Naive thymus-derived CD4-positive, alpha-beta T cell (primary cell): ENCODE measurements at regions not wholly inside any gene's neighbourhood (a gene's known extent, or its start where the extent isn't known, plus 50 kb on each side); places are given as distances from the start of the nearest gene placed in this dataset.

Source experiments
- ATAC-seq: fragments of 150-1000 bp; cut with Tn5 transposase; 2 replicates; pipeline ENCODE4 v1.10.0; 2021; ENCODE audit warnings: mild to moderate bottlenecking, moderate library complexity
- CTCF ChIA-PET: fragments of 350-600 bp; sonication (Branson Sonifier 250); formaldehyde crosslinking; loops from one replicate; lab custom pipeline; 2021; ENCODE audit warnings: antibody characterized with exemption; lab: Charles Lee
- POLR2A ChIA-PET: fragments of 350-600 bp; sonication (Branson Sonifier 250); formaldehyde crosslinking; loops from one replicate; lab custom pipeline; 2021; ENCODE audit warnings: antibody characterized with exemption, inconsistent platforms; lab: Charles Lee
- DNase-seq, 9 donors: peaks; one replicate each; pipeline versions ENCODE4 v3.0.0 to v3.0.0-alpha.2; 2020 to 2022; ENCODE audit warnings: mixed read lengths in 1 of 9
- H3K27ac ChIP-seq: one replicate; pipeline ENCODE4 v1.7.0; 2013; ENCODE audit warnings: mild to moderate bottlenecking, low read depth, low read length, moderate library complexity
- H3K27me3 ChIP-seq, 2 donors: one replicate each; pipeline ENCODE4 v1.7.0; 2013; ENCODE audit warnings: low read length in 2 of 2, mild to moderate bottlenecking in 2 of 2, moderate library complexity in 2 of 2; ENCODE audit not compliant: control insufficient read depth in 2 of 2, insufficient read depth in 2 of 2
- H3K36me3 ChIP-seq, 3 experiments: 1 replicate in 2 of 3; 2 replicates in 1 of 3; pipeline ENCODE4 v1.7.0; 2013; ENCODE audit warnings: low read length in 3 of 3, mild to moderate bottlenecking in 3 of 3, moderate library complexity in 1 of 3; ENCODE audit not compliant: insufficient read depth in 3 of 3, control insufficient read depth in 2 of 3
- H3K4me1 ChIP-seq, 2 donors: one replicate each; pipeline ENCODE4 v1.7.0; 2013; ENCODE audit warnings: low read length in 2 of 2, mild to moderate bottlenecking in 2 of 2, moderate library complexity in 1 of 2; ENCODE audit not compliant: control insufficient read depth in 2 of 2, insufficient read depth in 2 of 2
- H3K4me3 ChIP-seq: 2 replicates; pipeline ENCODE4 v1.7.0; 2013; ENCODE audit warnings: mild to moderate bottlenecking, low read length
- H3K9me3 ChIP-seq, 3 experiments: 1 replicate in 2 of 3; 2 replicates in 1 of 3; pipeline ENCODE4 v1.7.0; 2013; ENCODE audit warnings: low read length in 3 of 3; ENCODE audit not compliant: control insufficient read depth in 2 of 3
- H3K27ac Mint-ChIP-seq, 9 donors: one replicate each; pipeline ENCODE4 v1.8.0; 2020 to 2022; ENCODE audit warnings: mixed read lengths in 9 of 9, mild to moderate bottlenecking in 8 of 9, moderate library complexity in 5 of 9, inconsistent platforms in 2 of 9
- H3K27me3 Mint-ChIP-seq, 5 donors: one replicate each; pipeline ENCODE4 v1.8.0; 2021 to 2022; ENCODE audit warnings: mixed read lengths in 5 of 5, mild to moderate bottlenecking in 1 of 5
- H3K36me3 Mint-ChIP-seq, 5 donors: one replicate each; pipeline ENCODE4 v1.8.0; 2020 to 2022; ENCODE audit warnings: mixed read lengths in 5 of 5, mild to moderate bottlenecking in 3 of 5, inconsistent platforms in 1 of 5
- H3K4me1 Mint-ChIP-seq, 7 donors: one replicate each; pipeline ENCODE4 v1.8.0; 2020 to 2022; ENCODE audit warnings: mixed read lengths in 7 of 7, mild to moderate bottlenecking in 3 of 7, inconsistent platforms in 1 of 7
- H3K4me3 Mint-ChIP-seq, 10 donors: one replicate each; pipeline ENCODE4 v1.8.0; 2020 to 2022; ENCODE audit warnings: mild to moderate bottlenecking in 10 of 10, mixed read lengths in 10 of 10, moderate library complexity in 6 of 10, inconsistent platforms in 2 of 10
- H3K9me3 Mint-ChIP-seq, 11 donors: one replicate each; pipeline ENCODE4 v1.8.0; 2020 to 2022; ENCODE audit warnings: mixed read lengths in 11 of 11, mild to moderate bottlenecking in 4 of 11, inconsistent platforms in 1 of 11, moderate library complexity in 1 of 11
- intact Hi-C, 2 donors: fragments of 100-400 bp; cut with micrococcal nuclease; formaldehyde crosslinking; loops; one replicate each; pipeline ENCODE4 v1.15.1; 2023

- ChIA-PET CTCF (no interaction called here), POLR2A (no interaction called here)
- intact Hi-C loops, result no loop called here
- Histone ChIP-seq H3K36me3 (no peaks in the 10 kb centered on the region), H3K27ac (no peak overlapping the region), H3K4me3 (no peak overlapping the region), H3K4me1 (no peaks in the 10 kb centered on the region), H3K27me3 (no peaks in the 10 kb centered on the region), H3K9me3 (no peaks in the 10 kb centered on the region)
- no peaks in the 10 kb centered on the region for H3K4me1 Mint-ChIP-seq
- H3K27me3 Mint-ChIP-seq, result peaks cover 0 to 12% (median 0%) of the 10 kb centered on the region in 5 donors
- H3K9me3 Mint-ChIP-seq, result peaks cover 0 to 16% (median 1%) of the 10 kb centered on the region in 11 donors
- H3K4me3 Mint-ChIP-seq, result no peak overlapping the region
- H3K36me3 Mint-ChIP-seq, result peaks cover 0 to 4% (median 0%) of the 10 kb centered on the region in 5 donors
- ATAC-seq (no peak), DNase-seq (no peak)
- H3K27ac Mint-ChIP-seq, result no peak overlapping the region
These were observed 164.5 kb downstream of the WNT5A start for GRCh38 chr3:55322638-55323037.

DNA sequence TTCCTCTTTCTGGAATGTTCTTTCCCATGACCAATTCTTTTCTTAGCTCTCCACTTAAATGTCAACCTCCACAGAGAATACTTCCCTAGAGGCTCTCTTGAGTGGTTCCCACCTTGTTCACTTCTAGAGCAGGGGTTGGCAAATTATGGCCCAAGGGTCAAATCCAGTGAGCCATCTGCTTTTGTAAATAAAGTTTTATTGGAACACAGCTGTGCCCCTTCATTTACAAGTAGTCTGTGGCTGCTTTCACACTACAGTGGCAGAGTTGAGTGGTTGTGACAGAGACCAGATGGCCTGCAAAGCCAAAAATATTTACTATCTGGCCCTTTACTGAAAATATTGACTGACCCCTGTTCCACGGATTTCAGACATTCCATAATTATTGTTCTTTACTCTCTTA, 166.2 kb downstream of the WNT5A start:
- peaks cover 0 to 4% (median 0%) of the 10 kb centered on the region in 5 donors for H3K36me3 Mint-ChIP-seq

GRCh38 chr3:55315396-55315795, 171.7 kb downstream of the WNT5A start:
- Mint-ChIP-seq H3K9me3 (peaks cover 0 to 15% (median 3%) of the 10 kb centered on the region in 11 donors), H3K4me1 (no peaks in the 10 kb centered on the region), H3K36me3 (peaks cover 0 to 4% (median 0%) of the 10 kb centered on the region in 5 donors), H3K27ac (no peak overlapping the region), H3K4me3 (no peak overlapping the region), H3K27me3 (peaks cover 0 to 18% (median 0%) of the 10 kb centered on the region in 5 donors)
- Histone ChIP-seq H3K27ac (no peak overlapping the region), H3K4me1 (no peaks in the 10 kb centered on the region), H3K4me3 (no peak overlapping the region), H3K9me3 (no peaks in the 10 kb centered on the region), H3K27me3 (no peaks in the 10 kb centered on the region), H3K36me3 (no peaks in the 10 kb centered on the region)
- ATAC-seq, result no peak
- DNase-seq, result no peak
- ChIA-PET POLR2A (no interaction called here), CTCF (no interaction called here)
- intact Hi-C loops, result no loop called here

More for the DNA sequence above, 166.2 kb downstream of the WNT5A start:
- no peak overlapping the region for H3K4me3 Mint-ChIP-seq
- no peaks in the 10 kb centered on the region for H3K4me1 Mint-ChIP-seq
- Histone ChIP-seq H3K36me3 (no peaks in the 10 kb centered on the region), H3K4me3 (no peak overlapping the region), H3K9me3 (no peaks in the 10 kb centered on the region), H3K27me3 (no peaks in the 10 kb centered on the region), H3K4me1 (no peaks in the 10 kb centered on the region), H3K27ac (no peak overlapping the region)
- ATAC-seq, result no peak
- H3K9me3 Mint-ChIP-seq, result peaks cover 0 to 16% (median 1%) of the 10 kb centered on the region in 11 donors
- peaks cover 0 to 12% (median 0%) of the 10 kb centered on the region in 5 donors for H3K27me3 Mint-ChIP-seq
- intact Hi-C loops, result no loop called here
- CTCF ChIA-PET, result no interaction called here
- no peak for DNase-seq
- H3K27ac Mint-ChIP-seq, result no peak overlapping the region
- POLR2A ChIA-PET, result no interaction called here

DNA sequence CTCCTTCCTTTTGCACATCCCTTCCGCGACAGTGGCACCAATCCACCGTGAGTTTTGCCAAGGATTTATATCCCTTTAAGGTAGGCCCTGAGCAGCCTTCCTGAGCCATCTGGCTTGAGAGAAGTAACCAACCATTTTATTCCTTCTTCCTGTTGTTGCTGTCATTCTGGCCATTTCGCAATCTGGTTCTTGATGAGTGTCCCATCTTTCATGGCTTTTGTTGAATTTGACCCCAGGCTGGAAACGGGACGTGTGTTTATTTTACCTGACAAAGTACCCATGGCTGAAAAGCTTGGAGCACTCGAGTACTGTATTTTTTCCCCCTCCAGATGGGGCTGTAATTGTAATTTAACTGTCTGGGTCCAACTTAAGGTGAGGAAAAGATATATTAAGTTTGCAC, 173.4 kb downstream of the WNT5A start:
- ATAC-seq (no peak), DNase-seq (no peak)
- Mint-ChIP-seq H3K27ac (no peak overlapping the region), H3K4me1 (no peaks in the 10 kb centered on the region), H3K36me3 (no peaks in the 10 kb centered on the region), H3K4me3 (no peak overlapping the region), H3K27me3 (peaks cover 0 to 7% (median 0%) of the 10 kb centered on the region in 5 donors), H3K9me3 (peaks cover 0 to 13% (median 0%) of the 10 kb centered on the region in 11 donors)
- H3K4me3 ChIP-seq, result no peak overlapping the region
- H3K4me1 ChIP-seq, result no peaks in the 10 kb centered on the region
- ChIA-PET CTCF (no interaction called here), POLR2A (no interaction called here)
- no peaks in the 10 kb centered on the region for H3K9me3 ChIP-seq
- intact Hi-C loops, result no loop called here
- no peaks in the 10 kb centered on the region for H3K27me3 ChIP-seq
- H3K36me3 ChIP-seq, result no peaks in the 10 kb centered on the region
- no peak overlapping the region for H3K27ac ChIP-seq

DNA sequence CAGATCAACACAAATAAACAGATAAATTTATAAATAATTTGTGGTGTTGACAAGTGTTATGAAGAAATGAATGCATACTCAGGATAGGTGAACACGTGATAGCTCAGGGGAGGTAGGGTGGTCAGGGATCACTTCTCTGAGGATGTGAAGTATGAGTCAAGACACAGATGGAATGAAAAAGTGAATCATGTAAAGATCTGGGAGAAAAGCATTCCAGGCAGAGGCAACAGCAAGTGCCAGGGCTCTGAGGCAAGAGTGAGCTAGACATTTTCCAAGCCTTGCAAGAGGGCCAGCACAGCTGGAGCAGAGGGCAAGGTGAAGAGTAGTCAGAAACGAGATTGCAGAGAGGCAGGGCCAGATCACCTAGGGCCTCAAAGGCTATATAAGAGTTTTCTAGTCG, 177.8 kb downstream of the WNT5A start:
- intact Hi-C loops, result no loop called here
- no peak for ATAC-seq
- no peaks in the 10 kb centered on the region for H3K36me3 Mint-ChIP-seq

GRCh38 chr3:55307622-55308021, 179.5 kb downstream of the WNT5A start:
- peaks cover 0 to 4% (median 0%) of the 10 kb centered on the region in 5 donors for H3K36me3 Mint-ChIP-seq
- H3K27ac Mint-ChIP-seq, result no peak overlapping the region
- ChIA-PET CTCF (no interaction called here), POLR2A (no interaction called here)
- Histone ChIP-seq H3K36me3 (no peaks in the 10 kb centered on the region), H3K9me3 (no peaks in the 10 kb centered on the region), H3K4me1 (no peaks in the 10 kb centered on the region), H3K27ac (no peak overlapping the region), H3K4me3 (no peak overlapping the region), H3K27me3 (no peaks in the 10 kb centered on the region)
- peaks cover 0 to 5% (median 0%) of the 10 kb centered on the region in 5 donors for H3K27me3 Mint-ChIP-seq
- peaks cover 0 to 10% (median 2%) of the 10 kb centered on the region in 11 donors for H3K9me3 Mint-ChIP-seq
- no peak overlapping the region for H3K4me3 Mint-ChIP-seq
- no peak for DNase-seq
- ATAC-seq, result no peak
- intact Hi-C loops, result no loop called here
- H3K4me1 Mint-ChIP-seq, result no peaks in the 10 kb centered on the region

More for the DNA sequence above, 177.8 kb downstream of the WNT5A start:
- Histone ChIP-seq H3K4me1 (no peaks in the 10 kb centered on the region), H3K27ac (no peak overlapping the region), H3K9me3 (no peaks in the 10 kb centered on the region), H3K36me3 (no peaks in the 10 kb centered on the region), H3K4me3 (no peak overlapping the region), H3K27me3 (no peaks in the 10 kb centered on the region)
- CTCF ChIA-PET, result no interaction called here
- no peaks in the 10 kb centered on the region for H3K4me1 Mint-ChIP-seq
- POLR2A ChIA-PET, result no interaction called here
- no peak for DNase-seq
- H3K9me3 Mint-ChIP-seq, result peaks cover 0 to 7% (median 0%) of the 10 kb centered on the region in 11 donors
- H3K27ac Mint-ChIP-seq, result no peak overlapping the region
- H3K4me3 Mint-ChIP-seq, result no peak overlapping the region
- no peaks in the 10 kb centered on the region for H3K27me3 Mint-ChIP-seq

DNA sequence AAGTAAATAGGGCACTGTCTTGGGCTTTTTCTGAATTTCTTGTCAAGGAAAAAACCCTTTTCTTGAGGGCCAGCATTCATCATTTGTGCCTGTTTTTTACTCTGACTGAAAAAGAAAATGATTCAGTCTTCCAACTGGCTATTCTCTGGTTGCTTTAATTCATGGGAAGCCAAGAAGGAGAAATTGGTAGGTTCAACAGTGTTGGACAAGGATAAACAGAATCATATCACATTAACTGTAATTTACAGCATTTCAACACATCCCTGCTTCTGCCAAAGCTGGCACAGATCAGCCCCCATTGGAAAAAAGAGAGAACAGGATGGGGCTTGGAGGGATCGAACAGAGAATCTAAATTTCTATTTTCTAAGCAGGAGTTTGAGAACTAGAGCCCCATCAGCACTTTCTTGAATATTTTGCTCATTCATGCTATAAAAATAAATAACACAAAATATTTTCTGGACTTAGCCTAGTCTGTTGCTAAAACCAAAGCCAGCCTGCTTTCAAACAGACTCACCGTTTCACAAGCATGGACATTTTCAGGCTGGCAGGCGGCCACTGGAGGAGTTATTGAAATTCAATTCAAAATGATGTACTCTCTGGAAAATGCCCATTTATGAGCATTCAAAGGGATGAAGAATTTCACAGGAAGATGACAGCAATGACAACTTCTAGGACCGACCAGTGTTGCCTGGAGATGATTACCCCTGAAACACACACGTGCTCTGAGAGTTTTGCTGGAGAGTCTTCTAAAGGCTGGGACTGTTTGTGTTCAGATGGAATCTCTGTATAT, 181.2 kb downstream of the WNT5A start:
- POLR2A ChIA-PET, result no interaction called here
- intact Hi-C loops, result no loop called here
- H3K9me3 Mint-ChIP-seq, result peaks cover 0 to 12% (median 4%) of the 10 kb centered on the region in 11 donors

More for the DNA sequence above, 181.2 kb downstream of the WNT5A start:
- Histone ChIP-seq H3K4me3 (no peak overlapping the region), H3K27me3 (no peaks in the 10 kb centered on the region), H3K27ac (no peak overlapping the region), H3K36me3 (no peaks in the 10 kb centered on the region), H3K4me1 (no peaks in the 10 kb centered on the region), H3K9me3 (no peaks in the 10 kb centered on the region)
- Mint-ChIP-seq H3K4me1 (no peaks in the 10 kb centered on the region), H3K27ac (no peak overlapping the region), H3K27me3 (peaks cover 0 to 5% (median 0%) of the 10 kb centered on the region in 5 donors), H3K4me3 (no peak overlapping the region), H3K36me3 (peaks cover 0 to 4% (median 0%) of the 10 kb centered on the region in 5 donors)
- CTCF ChIA-PET, result no interaction called here
- ATAC-seq, result no peak
- DNase-seq, result no peak
